COR-L47 (cell line): ENCODE measurements at regions not wholly inside any gene's neighbourhood (a gene's known extent, or its start where the extent isn't known, plus 50 kb on each side); places are given as distances from the start of the nearest gene placed in this dataset.

Experiments used
- DNase-seq: peaks from one replicate; lab custom pipeline; 2025; lab: John Stamatoyannopoulos, UW

DNA sequence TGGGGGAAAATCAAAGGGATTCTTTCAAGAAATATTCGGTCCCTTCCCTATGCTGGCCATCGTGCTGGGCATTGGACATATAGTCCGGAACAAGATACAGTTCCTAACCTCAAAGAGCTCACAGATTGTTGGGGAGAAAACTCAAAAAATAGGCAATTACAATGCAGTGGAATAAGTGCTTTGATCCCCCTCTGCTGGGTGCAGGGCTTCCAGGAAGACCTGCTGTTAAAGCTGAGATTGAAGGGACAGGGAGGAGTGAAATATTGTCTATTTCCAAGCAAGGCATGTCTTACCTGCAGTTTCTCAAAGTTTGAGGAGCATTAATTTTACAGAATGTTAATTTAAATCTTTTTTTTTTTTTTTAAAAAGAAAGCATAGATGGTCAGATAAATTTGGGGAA, 75.1 kb upstream of the SESN3 start:
- no peak for DNase-seq

- DNase-seq = no peak
Measured at GRCh38 chr11:95305705-95306104, 74.7 kb upstream of the SESN3 start.

DNA sequence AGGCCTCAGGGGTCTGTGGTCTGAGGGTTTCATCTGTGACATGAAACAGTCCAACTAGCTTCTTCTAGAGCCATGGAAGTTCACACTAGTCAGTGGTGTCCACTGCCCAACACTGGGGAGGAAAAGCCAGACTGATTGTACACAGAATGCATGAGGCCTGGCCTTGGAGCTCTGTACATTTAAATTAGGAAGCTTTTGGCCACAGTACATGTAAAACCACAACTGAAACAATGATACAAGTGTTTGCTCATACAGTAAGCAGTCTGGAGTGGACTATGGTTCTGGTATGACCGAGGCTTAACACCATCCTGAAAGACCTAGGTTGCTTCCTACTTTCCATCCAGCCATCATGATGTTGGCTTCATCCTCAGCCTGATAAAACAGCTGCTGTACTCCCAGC, 73.8 kb upstream of the SESN3 start:
- DNase-seq = no peak

DNA sequence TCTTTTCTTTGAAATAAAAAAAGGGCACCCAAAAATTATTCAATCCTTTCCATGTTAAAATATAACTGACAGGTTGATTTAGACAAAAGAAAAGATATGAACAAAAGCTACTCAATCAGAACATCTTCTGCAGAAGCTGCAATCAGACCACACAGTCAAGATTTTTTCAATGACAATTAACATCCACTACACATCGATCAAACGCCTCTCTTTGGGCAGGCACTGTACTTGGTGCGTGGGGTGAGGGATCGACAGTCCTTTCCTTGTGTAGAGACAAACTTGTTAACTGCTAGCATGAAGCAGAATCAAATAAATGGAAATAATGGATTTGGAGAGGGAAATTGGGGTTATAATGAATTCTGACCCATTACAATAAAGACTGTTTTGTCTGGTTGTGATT, 71.2 kb upstream of the SESN3 start:
- no peak for DNase-seq

DNA sequence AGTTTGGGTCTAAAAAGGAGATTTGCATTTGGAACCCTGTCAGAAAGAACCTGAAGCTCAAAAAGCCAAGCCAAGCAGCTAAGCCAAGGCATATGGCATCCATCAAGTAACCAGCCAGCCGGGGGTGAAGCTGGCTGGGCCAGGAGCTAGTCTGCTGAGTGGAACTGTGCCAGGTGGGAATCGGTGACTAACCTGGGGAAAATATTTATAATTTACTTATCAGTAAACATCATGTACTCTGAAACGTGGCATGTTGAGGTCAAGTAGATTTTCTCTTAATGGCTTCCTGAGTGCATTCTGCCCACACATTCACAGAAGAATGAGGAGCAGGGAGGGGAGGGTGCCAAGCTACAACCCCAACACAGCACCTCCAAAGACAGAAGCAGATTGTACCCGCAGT, 70.5 kb upstream of the SESN3 start:
- no peak for DNase-seq

GRCh38 chr11:95299078-95299679, 68.2 kb upstream of the SESN3 start:
- DNase-seq = no peak

DNA sequence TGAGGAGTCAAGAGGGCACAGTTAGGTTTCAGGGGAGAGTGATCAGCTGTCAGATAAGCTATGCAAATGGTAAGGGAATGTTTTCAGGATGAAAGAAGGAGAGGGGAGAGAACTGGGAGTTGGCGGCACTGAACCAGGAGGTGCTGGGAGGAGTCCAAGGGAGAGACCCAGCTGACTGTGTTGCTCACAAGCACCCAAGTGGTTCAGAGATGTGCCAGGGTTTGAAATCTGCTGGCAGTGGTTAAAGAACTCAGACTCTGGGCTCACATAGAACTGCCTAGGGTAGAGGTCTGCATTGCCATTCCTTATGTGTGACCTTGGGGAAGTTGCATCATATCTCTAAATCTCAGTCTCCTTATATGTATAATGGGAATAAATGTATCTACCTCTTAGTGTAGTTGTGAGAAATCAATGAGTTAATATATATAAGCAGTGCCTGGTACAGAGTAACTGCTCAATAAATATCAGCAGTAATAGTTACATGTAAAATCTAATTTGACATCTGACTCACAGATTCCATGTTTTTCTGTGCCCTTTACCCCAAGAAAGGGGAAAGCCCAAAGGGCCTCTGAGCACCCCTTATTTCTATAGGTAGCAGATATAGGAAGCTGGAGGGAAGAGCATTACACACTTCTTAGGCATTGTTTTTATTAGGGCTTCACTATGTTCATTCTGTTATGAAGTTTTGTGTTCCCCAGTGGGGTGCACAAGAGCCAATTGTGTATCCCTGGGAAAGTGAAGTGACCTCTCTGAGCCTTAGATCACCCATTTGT, 66.9 kb upstream of the SESN3 start:
- DNase-seq = no peak

- no peak for DNase-seq
Measured at GRCh38 chr11:95296621-95297025, 65.6 kb upstream of the SESN3 start.

GRCh38 chr11:95296165-95296564, 65.2 kb upstream of the SESN3 start:
- no peak for DNase-seq

DNA sequence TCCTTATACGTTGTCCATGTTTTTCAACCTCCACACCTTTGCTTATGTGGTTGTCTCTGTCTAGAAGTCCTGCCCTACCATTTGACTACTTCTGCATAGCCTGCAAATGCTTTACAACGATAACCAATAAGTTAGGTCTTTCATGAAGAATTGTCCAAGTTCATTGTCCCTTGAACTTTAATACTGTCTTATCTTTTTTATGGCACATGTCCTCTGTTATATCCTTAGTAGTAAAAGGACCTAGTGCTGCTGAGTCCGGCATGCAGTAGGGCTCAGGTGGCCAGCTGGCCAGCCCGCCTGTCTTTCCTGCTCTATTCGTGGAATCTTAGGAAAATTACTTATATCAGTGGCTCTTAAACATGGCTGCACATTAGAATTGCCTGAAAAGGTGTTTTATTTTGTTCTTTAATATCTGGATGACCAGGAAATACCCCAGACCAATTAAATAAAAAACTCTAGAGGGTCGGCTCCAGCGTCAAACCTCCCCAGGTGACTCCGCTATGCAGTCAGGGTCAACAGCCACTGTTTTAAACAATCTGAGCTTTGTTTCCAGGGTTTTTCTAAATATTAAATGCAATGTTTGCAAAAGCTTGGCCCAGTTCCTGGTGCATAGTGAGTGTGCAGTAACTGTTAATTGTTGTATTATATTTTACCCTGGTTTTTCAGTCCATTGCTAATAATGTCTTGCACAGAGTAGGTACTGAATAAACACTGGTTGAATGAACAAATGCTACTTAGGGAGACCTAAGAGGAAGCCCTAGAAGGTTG, 64.6 kb upstream of the SESN3 start:
- no peak for DNase-seq

DNA sequence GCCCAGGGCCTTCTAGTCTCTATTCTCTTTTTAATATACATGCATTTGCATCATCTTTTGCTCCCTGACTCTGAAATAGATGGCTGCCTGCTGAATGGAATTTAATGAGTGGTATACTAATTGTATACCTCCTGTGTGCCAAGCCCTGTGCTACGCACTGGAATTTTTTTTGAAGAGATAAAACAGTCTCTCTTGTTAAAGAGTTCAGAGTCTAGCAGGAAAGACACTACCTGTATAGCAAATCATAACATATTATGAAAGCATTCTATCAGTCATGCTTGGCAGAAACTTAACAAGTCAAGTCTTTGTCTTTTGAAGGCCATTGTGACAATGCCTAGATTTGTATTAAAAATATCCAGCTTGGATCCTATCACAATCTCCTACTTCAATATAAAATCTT, 63.7 kb upstream of the SESN3 start:
- DNase-seq = no peak

- DNase-seq = no peak
Measured at GRCh38 chr11:95293116-95293515, 62.1 kb upstream of the SESN3 start.

- no peak for DNase-seq
Measured at GRCh38 chr11:95291946-95292345, 60.9 kb upstream of the SESN3 start.

DNA sequence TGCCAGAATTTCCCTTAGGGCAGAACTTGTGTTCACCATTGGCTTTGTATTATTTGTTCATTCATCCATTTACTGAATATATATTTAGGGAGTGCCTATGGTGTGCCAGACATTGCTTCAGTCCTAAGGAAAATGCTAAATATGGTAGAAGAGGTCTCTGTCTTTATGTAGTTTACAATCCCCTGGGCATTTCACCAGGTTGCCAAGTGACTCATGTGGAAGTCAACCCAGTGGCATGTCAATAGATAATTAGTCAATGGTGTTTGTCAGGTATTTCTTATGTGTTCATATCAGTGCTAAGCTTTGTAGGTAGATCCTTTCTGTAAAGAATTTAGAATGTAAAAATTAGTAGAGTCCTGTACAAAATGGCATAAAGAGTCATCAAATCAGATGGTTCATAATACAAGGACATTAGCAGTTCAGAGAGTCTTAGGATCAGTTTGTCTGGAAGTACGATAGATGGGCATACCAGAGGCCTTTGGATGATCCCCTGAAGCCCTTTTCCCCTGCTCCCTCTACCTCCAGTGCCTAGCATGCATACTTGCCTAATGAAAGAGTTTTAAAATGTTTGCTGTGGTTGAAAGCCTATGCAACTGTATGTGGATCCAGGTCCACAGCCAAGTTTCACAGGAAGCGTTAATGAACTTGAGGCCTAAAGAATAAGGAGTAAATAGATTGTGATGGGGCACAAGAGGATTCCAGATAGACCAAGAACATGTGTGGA, 58.5 kb upstream of the SESN3 start:
- no peak for DNase-seq

GRCh38 chr11:95284057-95285052, 53.4 kb upstream of the SESN3 start:
- no peak for DNase-seq

- no peak for DNase-seq
Measured at GRCh38 chr11:95283650-95284049, 52.6 kb upstream of the SESN3 start.

DNA sequence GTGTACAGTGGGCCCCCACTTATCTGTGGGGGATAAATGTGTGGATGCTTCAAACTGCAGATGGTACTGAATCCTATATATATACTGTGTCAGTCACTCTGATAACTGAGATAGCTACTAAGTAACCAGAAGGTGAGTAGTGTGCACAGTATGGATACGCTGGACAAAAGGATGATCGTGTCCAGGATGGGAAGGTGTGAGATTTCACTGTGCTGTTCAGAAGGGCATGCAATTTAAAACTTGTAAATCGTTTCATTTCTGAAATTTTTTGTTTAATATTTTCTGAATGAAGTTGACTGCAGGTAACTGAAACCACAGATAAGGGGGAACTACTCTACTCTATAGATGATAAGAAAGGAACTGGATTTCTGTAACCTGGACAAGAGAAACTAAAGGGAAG, 52.1 kb upstream of the SESN3 start:
- no peak for DNase-seq

DNA sequence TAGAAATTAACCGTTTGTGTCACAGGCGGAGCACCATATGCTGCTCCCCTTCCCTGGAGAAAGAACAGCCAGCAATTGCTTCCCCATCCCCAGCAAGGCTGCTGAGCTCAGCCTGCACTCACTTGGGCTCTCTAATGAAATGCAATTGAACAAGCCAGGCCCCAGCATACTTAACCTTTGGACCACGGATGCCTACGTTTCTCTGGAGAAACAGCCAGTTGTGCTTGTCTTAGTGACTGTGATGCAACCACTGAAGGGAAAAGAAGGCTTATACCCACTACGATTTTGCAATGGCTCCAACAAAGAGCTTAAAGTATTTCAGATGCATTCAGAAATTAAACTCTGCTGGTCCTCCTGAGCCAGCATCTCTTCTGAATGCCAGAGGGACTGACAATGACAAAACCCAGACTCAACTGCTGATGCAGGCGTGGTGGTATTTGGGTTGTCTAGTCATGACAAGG, 51.3 kb upstream of the SESN3 start:
- no peak for DNase-seq
